NT2/D1 (cell line): ENCODE measurements at regions not wholly inside any gene's neighbourhood (a gene's known extent, or its start where the extent isn't known, plus 50 kb on each side); places are given as distances from the start of the nearest gene placed in this dataset.

ENCODE experiments used
- SUZ12 ChIP-seq: IDR thresholded peaks from 2 replicates; pipeline ENCODE4 v1.6.1; 2011; ENCODE audit not compliant: insufficient read length, insufficient read depth; ENCODE audit errors: extremely low read depth
- YY1 ChIP-seq: IDR thresholded peaks from 2 replicates; pipeline ENCODE4 v1.6.1; 2011; ENCODE audit not compliant: insufficient read length, insufficient read depth
- ZNF274 ChIP-seq: IDR thresholded peaks from 2 replicates; pipeline ENCODE4 v1.6.1; 2011; ENCODE audit warnings: mild to moderate bottlenecking, low read depth, low read length

DNA sequence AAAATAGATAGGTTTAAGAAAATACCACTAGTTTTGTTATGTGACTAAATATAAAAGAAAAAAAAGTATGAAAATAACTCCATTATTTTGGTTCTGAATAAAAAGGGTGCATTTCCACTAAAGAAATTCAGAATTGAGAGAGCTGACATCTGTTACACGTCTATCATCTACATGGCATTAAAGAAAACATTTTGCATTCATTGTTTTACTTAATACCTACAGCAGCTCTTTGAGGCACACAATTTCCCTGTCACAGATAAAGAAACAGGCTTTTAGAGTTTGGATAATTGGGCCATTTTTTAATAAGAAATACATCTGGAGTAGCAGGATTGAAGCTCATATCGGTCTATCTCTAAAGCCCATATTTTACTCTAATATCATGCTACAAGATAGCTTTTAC is 145.7 kb upstream of the LUZP2 start:
- no peak for TF ChIP-seq YY1
- TF ChIP-seq ZNF274: no peak
- no peak for TF ChIP-seq SUZ12
